Psoas muscle (tissue), 7 donors: ENCODE measurements at regions not wholly inside any gene's neighbourhood (a gene's known extent, or its start where the extent isn't known, plus 50 kb on each side); places are given as distances from the start of the nearest gene placed in this dataset.

Source experiments
- ATAC-seq, 4 donors: fragments of 200-7000 bp; cut with Tn5 transposase; one replicate each; pipeline ENCODE4 v1.9.1; 2020; ENCODE audit warnings: moderate library complexity in 3 of 4, mild to moderate bottlenecking in 2 of 4
- DNase-seq, 2 donors: peaks; one replicate each; pipeline ENCODE4 v3.0.0-alpha.2; 2020
- H3K27ac ChIP-seq: fragments of 200-600 bp; one replicate; pipeline ENCODE4 v1.8.0; 2022
- H3K27me3 ChIP-seq, 3 donors: fragments of 200-600 bp in 1 of 3; one replicate each; pipeline versions ENCODE4 v1.6.1 to v1.8.0; 2013 to 2022; ENCODE audit warnings: low read length in 2 of 3, mild to moderate bottlenecking in 2 of 3, moderate library complexity in 1 of 3; ENCODE audit not compliant: insufficient read depth in 3 of 3
- H3K36me3 ChIP-seq, 2 donors: fragments of 200-600 bp in 1 of 2; one replicate each; pipeline versions ENCODE4 v1.6.1 to v1.8.0; 2013 to 2022; ENCODE audit warnings: low read depth in 1 of 2, mild to moderate bottlenecking in 1 of 2, moderate library complexity in 1 of 2; ENCODE audit not compliant: insufficient read depth in 1 of 2
- H3K4me1 ChIP-seq: fragments of 200-600 bp; one replicate; pipeline ENCODE4 v1.8.0; 2022
- H3K4me3 ChIP-seq: fragments of 200-600 bp; one replicate; pipeline ENCODE4 v1.8.0; 2022; ENCODE audit warnings: mild to moderate bottlenecking
- H3K9me3 ChIP-seq: fragments of 200-600 bp; one replicate; pipeline ENCODE4 v1.8.0; 2022
- WGBS, 3 donors: extraction: QIAGEN DNeasy Blood & Tissue Kit; methylation state at CpG; one replicate each; pipeline versions ENCODE4 v1.1.6 to v1.1.7; 2013; 5-methylcytosine and 5-hydroxymethylcytosine counted together
- intact Hi-C, 2 donors: fragments of 100-400 bp; cut with DNase I; formaldehyde crosslinking; loops; one replicate each; pipeline versions ENCODE4 v1.11.0 to v1.14.2; 2022
- TF ChIP-seq, protein P1 (sequence below): fragments of 200-600 bp; IDR thresholded peaks from one replicate; pipeline ENCODE4 v1.8.0; 2022; ENCODE audit warnings: antibody characterized with exemption
- donor health status: healthy with polysubstance abuse.
- donor health status: DM: no; HTN: no; CAD: no; lungs with moderate emphysema.
- donor health status: Bipolar disorder and iron deficiency.
- donor health status: healthy.
- donor health status: DM: yes; HTN: yes; CAD: no.
- donor health status: DM: no; HTN: no; CAD: no.
- donor health status: DM: yes; HTN: yes; CAD: no.

DNA sequence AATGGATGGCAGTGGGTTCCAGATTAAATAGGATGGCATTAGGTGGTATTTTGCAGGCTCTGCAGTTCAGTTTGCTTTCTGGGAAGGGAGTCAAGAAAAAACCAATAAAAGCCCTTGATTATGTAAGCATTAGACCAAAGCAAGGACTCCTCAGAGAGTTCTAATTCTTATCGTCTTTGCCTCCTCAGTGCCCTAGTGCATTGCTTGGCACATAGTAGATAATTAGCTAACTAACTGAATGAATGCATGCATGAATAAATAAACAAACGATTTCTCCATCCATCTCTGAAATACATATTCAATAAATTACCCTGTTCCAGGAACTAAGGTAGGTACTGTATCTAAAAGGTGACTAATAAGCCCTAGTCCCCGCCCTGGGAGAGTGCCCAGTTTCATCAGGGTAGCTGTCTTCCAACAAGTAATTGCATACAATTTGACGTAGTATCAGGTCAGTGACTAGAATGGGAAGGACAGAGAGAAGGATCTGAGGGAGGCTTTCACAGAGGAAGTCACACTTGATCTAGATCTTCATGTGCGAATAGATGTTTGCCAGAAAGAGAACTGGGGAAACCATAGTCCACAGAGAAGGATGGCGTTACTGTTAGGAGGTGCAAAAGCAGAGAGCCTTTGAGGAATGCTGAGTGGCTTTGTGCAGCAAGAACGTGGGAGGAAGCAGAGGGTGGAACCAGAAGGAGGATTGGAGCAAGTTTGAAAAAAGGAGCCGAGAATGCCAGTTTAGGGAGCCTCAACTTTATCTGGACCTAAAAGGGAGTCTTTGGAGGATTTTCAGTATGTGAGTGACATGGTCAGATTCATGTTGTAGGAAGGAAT lies 111.4 kb downstream of the TBX19 start:
- intact Hi-C loops: no loop called here
- Histone ChIP-seq H3K4me1 (peaks cover 6% of the 10 kb centered on the region), H3K27me3 (peaks cover 0 to 4% (median 0%) of the 10 kb centered on the region in 3 donors), H3K9me3 (no peaks in the 10 kb centered on the region), H3K4me3 (no peak overlapping the region), H3K27ac (no peak overlapping the region), H3K36me3 (no peaks in the 10 kb centered on the region)
- DNase-seq: no peak
- TF ChIP-seq, protein P1, sequence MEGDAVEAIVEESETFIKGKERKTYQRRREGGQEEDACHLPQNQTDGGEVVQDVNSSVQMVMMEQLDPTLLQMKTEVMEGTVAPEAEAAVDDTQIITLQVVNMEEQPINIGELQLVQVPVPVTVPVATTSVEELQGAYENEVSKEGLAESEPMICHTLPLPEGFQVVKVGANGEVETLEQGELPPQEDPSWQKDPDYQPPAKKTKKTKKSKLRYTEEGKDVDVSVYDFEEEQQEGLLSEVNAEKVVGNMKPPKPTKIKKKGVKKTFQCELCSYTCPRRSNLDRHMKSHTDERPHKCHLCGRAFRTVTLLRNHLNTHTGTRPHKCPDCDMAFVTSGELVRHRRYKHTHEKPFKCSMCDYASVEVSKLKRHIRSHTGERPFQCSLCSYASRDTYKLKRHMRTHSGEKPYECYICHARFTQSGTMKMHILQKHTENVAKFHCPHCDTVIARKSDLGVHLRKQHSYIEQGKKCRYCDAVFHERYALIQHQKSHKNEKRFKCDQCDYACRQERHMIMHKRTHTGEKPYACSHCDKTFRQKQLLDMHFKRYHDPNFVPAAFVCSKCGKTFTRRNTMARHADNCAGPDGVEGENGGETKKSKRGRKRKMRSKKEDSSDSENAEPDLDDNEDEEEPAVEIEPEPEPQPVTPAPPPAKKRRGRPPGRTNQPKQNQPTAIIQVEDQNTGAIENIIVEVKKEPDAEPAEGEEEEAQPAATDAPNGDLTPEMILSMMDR: no peak
- WGBS, 3 donors: 68 to 78% (median 73%) methylated on average over 8 of the region's 8 CpGs
- ATAC-seq: no peak

DNA sequence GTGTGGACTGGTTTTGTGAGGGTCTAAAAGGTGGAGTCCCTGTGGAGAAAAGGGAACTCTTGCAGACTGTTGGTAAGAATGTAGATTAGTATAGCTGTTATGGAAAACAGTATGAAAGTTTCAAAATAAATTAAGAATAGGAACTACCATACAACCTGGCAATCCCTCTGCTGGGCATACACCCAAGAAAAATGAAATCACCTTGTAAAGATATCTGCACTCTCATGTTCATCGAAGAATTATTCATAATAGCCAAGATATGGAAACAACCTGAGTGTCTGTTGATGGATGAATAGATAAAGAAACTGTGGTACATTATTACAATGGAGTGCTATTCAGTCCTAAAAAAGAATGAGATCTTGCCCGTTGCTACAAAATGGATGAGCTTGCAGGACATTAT lies 109.6 kb downstream of the TBX19 start:
- Histone ChIP-seq H3K36me3 (no peaks in the 10 kb centered on the region), H3K4me3 (no peak overlapping the region), H3K4me1 (peaks cover 6% of the 10 kb centered on the region), H3K9me3 (no peaks in the 10 kb centered on the region), H3K27me3 (peaks cover 0 to 6% (median 0%) of the 10 kb centered on the region in 3 donors), H3K27ac (no peak overlapping the region)
- WGBS, 3 donors: 62 to 74% (median 65%) methylated on average over 2 of the region's 2 CpGs
- no peak for ATAC-seq
- TF ChIP-seq, protein P1: no peak
- intact Hi-C loops: no loop called here
- no peak for DNase-seq

DNA sequence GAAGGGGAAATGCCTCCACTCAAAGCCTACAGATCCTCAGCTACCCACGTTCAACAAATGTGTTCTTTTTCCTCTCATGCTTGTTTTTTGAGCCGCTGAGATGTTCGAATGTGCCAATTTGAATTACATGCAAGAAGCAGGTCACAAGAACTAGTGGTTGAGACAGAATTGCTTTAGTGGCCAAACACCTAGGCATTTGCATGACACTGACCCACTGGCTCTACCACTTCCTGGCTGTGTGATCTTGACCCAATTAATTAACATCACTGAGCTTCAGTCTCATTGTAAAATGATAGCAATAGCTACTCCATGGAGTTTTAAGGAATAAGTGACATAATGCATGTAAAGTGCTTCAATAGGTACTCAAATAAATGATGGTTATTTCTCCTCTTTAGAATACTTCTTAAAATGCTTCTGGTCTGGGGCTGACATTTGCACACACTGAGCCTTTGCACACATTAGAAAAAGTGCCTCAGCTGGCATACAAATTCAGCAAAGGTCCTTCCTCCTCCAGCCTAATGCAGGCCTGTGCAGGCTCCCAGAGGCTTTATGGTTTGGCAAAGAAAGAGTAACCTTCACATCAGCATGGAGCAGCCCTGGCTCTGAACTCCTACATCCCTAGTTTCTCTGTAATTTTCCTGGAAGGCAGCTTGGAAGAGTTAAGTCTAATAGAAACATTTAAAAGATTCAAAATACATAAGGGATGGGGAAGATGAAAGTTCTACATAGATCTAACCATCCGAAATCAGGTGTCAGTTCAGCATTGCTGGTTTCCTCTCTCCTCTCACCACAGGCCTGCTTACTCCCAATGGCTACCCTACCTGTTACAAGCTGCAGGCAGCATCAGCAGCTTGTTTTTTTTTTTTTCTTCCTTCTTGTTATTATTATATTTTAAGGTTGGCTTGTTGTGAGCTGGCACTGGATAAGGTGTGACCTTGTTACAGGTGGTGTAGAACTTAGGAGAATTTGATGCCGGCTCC lies 107.4 kb downstream of the TBX19 start:
- 49 to 65% (median 57%) methylated on average over 5 of the region's 5 CpGs for WGBS, 3 donors
- H3K36me3 ChIP-seq: no peaks in the 10 kb centered on the region
- no peaks in the 10 kb centered on the region for H3K9me3 ChIP-seq
- no peak overlapping the region for H3K4me3 ChIP-seq
- no peak for DNase-seq
- H3K4me1 ChIP-seq: peaks cover 6% of the 10 kb centered on the region
- intact Hi-C loops: no loop called here
- no peak overlapping the region for H3K27ac ChIP-seq
- H3K27me3 ChIP-seq: peaks cover 0 to 6% (median 0%) of the 10 kb centered on the region in 3 donors
- TF ChIP-seq, protein P1: no peak
- no peak for ATAC-seq

DNA sequence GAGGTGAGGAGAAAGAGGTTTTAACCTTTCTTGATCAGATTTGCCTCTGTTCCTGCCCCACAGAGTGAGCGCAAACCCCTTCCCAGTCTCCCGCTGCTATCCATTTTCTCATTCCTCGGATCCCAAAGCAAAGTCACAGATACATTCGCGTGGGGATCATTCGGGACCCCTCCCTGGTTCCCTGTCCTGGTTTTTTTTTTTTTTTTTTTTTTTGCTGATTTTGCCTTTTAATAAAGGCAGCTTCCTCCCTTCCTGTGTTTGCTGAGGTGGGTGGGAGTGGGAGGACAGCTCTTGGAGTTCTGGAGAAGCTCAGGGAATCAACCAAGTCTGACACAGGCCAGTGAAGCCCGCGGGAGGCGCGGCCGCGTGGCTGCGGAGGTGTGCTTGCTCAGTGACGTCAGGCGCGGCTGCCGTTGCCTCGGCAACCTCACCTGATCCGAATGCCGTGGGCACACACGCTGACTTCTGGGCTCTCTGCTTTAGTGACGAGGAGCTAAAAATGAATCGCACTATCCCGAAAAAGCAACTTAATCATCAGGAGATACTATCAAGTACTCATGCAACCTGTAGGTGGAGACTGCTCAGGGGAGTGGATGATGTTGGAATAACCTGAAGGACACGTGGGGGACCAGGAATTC lies 106.4 kb downstream of the TBX19 start:
- TF ChIP-seq, protein P1: no peak
- intact Hi-C loops: no loop called here
- no peak overlapping the region for H3K4me3 ChIP-seq
- no peaks in the 10 kb centered on the region for H3K9me3 ChIP-seq
- DNase-seq (peak; percentile 18 to 61), ATAC-seq (peak; percentile 64 to 85 (median 68))
- no peaks in the 10 kb centered on the region for H3K36me3 ChIP-seq
- peaks cover 0 to 3% (median 0%) of the 10 kb centered on the region in 3 donors for H3K27me3 ChIP-seq
- 27 to 39% (median 32%) methylated on average over 25 of the region's 25 CpGs for WGBS, 3 donors
- H3K27ac ChIP-seq: no peak overlapping the region
- peaks cover 6% of the 10 kb centered on the region for H3K4me1 ChIP-seq
